ENCODE measurements at regions not wholly inside any gene's neighbourhood (a gene's known extent, or its start where the extent isn't known, plus 50 kb on each side); places are given as distances from the start of the nearest gene placed in this dataset.

GRCh38 chr20:11376998-11377397 is 540.7 kb upstream of the BTBD3 start:
- TF ChIP-seq, protein P1, sequence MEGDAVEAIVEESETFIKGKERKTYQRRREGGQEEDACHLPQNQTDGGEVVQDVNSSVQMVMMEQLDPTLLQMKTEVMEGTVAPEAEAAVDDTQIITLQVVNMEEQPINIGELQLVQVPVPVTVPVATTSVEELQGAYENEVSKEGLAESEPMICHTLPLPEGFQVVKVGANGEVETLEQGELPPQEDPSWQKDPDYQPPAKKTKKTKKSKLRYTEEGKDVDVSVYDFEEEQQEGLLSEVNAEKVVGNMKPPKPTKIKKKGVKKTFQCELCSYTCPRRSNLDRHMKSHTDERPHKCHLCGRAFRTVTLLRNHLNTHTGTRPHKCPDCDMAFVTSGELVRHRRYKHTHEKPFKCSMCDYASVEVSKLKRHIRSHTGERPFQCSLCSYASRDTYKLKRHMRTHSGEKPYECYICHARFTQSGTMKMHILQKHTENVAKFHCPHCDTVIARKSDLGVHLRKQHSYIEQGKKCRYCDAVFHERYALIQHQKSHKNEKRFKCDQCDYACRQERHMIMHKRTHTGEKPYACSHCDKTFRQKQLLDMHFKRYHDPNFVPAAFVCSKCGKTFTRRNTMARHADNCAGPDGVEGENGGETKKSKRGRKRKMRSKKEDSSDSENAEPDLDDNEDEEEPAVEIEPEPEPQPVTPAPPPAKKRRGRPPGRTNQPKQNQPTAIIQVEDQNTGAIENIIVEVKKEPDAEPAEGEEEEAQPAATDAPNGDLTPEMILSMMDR (IDR thresholded peaks at IDR 0.05; ENCODE audit: insufficient read depth, low read depth, low read length), result no peak
- no peak for TF ChIP-seq EZH2 (IDR thresholded peaks at IDR 0.05; ENCODE audit: insufficient read depth, low read length)
